Activated T-helper 1 cell treated with Interleukin-2 at 50 U/mL for 16 hours (primary cell): ENCODE measurements at regions not wholly inside any gene's neighbourhood (a gene's known extent, or its start where the extent isn't known, plus 50 kb on each side); places are given as distances from the start of the nearest gene placed in this dataset.
"Not testable (repeated sequence)": the region's sequence is repeated elsewhere in the genome, so short reads cannot be mapped to it uniquely, and the experiment has no call there.

Experiments
- DNase-seq: peaks from one replicate; pipeline ENCODE4 v3.0.0-alpha.2; 2020; ENCODE audit warnings: low read depth

DNA sequence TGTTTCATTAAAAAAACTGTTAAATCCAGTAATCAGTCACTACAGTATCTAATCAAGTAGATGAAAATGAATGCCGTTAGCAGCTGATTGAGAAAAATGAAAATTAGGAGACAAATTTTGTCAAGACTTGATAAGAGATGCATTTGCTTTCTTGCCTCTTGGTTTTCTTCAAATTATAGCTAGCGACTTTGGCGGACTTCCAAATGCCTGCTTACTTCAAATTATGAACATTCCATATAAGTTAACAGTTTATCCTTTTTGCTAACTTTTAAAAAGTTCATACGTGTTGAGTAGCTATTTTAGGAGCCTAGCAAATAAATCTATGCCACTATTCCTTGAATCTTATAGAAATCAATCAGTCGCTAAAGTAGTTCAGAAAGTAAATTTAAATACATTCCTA lies 58.8 kb downstream of the PPP4R3C start:
- no peak for DNase-seq

DNA sequence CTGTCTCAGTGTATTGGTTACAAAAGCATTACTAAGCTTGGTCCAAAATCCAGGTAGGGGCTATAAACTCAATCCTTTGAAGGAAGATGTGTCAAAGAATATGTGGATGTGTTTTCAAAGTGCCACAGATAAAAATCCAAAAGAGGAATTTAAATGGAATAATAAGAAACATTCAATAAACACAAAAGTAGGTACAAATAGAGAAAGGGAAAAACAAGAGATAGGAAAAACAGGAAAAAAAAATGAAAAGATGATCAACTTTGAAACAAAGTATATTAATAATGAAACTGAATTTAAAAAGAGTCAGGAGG lies 64.0 kb downstream of the PPP4R3C start:
- DNase-seq = no peak

DNA sequence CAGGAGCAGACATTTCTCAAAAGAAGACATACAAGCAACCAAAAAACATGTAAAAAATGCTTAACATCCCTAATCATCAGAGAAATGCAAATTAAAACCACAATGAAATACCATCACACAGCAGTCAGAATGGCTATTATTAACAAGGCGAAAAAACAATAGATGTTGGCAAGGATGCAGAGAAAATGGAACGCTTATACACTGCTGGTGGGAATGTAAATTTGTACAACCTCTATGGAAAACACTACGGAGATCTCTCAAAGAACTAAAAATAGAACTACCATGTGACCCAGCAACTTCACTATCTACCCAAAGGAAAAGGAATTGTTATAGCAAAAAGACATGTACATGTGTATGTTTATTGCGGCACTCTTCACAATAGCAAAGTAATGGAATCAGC lies 71.5 kb downstream of the PPP4R3C start:
- no peak for DNase-seq

DNA sequence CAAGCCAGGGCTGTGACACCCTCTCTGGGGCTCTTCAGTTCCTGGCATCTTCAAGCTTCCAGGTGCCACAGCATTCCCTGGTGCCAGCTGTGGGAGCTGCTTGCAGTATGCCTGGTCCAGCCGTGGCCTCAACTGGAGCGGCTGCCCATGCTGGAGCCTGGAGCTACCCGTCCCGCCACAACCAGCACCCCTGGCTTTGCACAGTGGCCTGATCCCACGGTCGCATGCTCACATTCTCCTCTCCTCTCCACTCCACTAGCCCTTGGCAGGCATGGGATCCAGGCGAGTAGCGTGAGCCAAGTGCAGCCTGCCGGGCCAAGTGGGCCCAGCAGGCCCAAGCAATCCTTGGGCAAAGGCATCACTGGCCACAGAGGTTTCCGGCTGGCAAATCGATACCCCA lies 81.7 kb downstream of the PPP4R3C start:
- DNase-seq = no peak

DNA sequence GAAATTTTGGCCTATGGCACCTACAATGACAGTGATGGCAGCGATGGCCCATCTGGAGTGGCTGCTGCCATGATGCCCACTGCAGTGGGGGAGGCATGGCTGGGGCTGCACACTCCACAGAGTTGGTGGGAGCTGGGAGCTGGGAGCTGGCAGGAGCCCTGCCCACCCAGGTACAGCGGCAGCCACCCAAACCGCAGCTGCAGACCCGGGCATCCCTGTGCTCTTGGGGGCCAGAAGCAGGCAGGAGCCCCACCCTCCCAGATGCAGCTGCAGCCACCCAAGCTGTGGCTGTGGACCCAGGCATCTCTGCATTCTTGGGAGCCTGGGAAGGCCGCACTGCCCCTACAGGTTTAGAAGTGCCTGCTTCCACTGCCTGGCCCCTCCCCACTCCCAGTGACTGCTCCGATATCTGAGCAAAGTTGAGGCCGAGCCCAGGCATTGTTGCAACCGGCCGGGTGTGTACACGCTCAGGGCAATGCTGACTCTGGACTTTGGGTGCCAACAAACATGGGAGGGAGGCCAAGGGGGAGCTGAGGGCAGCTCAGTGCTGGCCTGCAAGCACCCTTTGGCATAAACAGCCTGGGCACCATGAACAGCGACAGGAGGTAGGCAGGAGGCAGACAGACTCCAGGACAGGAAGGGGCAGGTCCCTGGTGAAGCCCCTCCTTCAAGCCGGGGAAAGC lies 82.8 kb downstream of the PPP4R3C start:
- DNase-seq = no peak

DNA sequence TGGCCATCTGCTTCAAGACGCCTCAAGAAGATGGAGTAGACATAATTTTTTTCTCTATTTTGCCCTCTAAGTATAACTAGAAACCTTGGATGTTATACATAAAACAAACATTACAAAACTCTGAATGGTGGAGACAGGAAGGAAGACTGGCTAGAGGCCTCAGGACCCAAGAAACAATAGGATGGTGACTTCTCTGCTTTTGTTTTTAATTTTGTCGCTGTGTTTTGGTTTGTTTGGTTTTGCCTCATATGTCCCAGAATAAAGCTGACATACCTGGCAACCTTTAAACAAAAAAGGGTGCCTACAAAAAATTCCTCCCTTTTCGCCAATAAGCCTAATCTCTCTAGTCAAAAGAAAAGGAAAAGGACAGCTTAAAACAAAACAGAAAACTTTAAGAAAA lies 109.1 kb downstream of the PPP4R3C start:
- no peak for DNase-seq

DNA sequence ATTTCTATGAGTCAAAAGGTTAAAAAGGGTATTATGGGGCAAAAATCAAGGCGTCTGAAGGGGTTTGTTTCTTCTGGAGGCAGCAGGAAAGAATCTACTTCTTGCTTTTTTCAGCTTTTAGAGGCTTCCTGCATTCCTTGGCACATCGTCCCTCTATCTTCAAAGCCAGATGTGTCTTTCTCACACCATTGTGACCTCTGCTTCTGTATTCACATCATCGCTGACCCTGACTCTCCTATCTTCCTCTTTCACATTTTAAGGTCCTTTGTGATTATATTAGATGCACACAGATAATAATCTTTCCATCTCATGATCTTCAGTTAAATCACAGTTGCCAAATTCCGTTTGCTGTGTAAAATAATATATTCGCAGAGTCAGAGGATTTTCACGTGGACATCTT lies 112.7 kb downstream of the PPP4R3C start:
- DNase-seq = no peak

DNA sequence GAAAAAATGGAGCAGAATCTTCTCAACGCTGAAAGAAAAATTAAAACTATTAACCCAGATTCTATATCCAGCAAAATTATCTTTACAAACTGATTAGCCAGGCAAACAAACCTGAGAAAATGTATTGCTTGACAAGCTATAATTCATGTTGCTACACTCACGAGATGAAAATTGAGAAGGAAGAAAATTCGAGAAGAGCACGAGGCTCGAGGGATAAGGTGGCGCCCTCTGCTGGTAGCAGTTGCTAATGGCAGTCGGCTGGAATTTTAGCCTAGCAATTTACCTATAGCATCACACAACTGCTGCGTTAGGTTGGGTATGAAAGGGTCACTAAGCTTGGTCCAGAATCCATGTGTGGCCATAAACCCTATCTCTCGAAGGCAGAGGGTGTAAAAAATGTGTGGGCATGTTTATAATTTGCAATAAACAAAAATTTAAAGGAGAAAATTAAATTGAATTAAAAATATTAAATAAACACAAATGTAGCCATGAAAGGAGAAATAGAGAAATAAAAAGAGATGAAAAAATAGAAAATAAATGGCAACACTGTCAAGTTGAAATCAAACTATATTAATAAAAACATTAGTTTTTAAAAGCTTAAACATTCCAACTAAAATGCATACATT lies 126.6 kb downstream of the PPP4R3C start:
- peak; percentile 4 for DNase-seq

DNA sequence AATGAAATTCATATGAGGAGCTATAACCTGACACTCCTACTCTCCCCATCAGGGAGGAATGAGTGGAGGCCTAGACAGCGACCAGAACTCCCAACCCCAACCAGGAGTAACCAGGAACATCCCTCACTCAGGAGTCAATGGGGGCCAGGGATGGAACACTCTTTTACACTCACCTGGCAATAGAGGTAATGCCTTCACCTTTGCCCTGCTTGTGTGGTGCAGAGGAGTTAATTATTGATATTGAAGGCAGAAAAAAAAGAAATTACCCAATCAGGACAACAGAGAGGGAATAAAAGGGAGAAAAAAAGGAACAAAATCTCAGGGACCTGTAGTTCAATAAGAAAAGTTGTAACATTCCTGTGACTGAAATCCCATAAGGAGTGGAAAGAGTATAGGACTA lies 141.5 kb downstream of the PPP4R3C start:
- no peak for DNase-seq

DNA sequence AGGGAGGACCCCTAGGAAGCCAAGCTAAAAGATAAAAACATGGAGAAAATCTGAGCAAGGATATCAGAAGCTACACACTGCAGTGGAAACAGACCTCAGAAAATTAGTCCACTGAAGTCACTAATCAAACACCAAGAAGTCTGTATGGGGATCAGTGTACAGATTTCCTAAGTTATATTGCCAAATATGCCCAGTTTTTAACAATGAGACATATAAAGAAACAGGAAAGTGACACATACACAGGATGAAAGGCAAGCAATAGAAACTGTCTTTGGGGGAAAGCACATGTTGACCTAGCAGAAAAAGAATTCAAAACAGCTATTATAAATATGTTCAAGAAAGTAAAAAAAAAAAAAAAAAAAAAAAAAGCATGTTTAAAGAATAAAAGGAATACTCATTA lies 153.7 kb downstream of the PPP4R3C start:
- no peak for DNase-seq

DNA sequence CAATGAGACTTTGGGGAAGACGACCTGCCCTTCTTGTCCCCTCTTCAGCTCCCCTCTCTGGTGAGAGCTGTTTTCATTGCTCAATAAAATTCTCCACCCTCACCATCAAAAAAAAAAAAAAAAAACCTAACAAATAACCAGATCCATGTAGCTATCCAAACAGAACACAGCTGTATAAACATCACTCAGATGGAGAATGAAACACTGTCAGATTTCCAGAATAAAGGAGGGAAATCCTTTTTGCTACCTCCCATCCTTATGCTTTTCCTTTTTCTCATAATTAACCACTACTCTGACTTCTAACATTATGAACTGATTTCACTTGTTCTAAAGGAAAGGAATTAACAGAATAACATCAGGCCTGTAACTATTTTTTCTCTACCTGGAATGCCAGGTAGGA lies 155.6 kb downstream of the PPP4R3C start:
- no peak for DNase-seq

DNA sequence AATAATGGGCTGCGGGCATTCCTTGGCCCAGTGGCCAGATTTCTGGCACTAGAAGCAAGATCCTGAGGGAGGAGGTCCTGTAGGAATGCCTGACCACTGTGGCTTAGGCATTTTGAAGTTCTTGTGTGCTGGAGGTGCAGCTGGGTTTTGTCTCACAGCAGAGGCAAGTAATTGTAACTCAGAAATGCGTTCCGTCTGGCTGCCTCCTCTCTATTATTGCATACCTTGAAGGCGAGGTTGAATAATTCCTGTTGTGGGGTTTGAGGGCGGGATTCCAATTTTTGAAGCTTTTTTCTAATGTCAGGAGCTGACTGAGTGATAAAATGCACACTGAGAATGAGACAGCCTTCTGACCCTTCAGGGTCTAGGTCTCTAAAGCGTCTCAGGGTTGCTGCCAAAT lies 170.6 kb downstream of the PPP4R3C start:
- not testable (repeated sequence) for DNase-seq

DNA sequence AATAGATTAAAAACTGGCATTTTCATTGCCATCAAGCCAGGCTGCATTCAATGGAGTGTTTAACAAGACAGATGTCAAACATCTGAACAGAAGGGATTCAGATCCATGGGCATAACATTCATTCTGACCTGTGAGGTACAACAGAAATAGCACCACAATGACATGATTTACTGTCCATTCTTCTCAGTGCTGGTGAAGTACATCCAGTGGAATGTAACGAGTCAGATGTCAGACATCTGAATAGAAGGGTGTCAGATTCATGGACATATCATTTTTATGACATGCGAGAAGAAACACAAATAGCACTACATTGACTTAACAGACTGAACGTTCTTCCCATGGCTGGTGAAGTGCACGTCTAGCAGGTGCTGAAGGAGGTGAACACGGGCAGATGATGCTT lies 186.4 kb downstream of the PPP4R3C start:
- DNase-seq = no peak

DNA sequence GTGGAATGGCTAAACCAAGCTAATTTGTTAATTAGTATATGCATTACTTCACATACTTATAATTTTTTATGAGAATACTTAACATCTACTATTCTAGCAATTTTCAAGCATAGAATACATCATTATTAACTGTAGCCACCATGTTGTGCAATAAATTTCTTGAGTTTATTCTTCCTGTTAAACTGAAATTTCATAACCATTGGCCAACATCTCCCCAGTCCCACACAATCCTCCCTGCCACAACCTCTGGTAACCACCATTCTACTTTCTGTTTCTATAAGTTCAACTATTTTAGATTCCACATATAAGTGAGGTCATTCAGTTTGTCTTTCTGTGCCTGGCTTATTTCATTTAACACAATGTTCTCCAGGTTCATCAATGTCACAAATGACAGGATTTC lies 208.5 kb downstream of the PPP4R3C start:
- no peak for DNase-seq

DNA sequence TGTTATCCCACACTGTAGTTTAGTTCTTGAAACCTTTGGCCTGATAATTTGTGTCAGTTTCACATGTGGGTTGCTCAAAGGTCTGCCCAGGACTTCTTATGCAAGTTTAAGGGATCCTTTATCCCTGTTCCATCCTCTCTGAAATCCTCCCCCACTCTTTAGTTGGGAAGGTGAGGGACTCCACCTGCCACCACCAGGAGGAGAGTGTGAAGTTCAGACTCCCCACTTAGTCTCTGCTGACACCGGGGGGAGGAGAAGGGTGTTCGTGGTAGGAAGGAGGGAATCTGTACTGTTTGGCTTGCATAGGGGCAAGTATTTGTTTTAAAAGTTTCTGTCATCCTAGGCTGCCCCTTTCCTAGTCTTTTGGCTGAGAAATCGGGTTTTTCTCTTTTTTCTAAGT lies 211.8 kb downstream of the PPP4R3C start:
- no peak for DNase-seq

DNA sequence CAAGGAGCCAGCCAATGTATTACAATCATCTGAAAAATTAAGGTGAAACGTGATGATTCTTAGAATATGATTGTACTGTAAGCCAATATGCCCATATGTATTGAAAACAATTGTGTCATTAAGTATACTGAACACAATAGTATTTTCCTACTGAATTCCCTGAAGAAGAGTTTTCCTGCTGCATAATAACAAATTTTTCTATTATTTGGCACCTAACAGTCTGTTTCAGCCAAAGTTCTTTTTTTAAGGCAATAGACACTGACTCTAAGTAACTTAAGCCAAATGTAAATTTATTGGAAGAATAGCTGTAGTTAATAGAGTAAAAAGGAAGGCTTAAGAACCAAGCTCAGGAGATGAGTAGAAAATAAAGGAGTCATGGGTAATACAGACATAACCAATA lies 220.6 kb downstream of the PPP4R3C start:
- no peak for DNase-seq

DNA sequence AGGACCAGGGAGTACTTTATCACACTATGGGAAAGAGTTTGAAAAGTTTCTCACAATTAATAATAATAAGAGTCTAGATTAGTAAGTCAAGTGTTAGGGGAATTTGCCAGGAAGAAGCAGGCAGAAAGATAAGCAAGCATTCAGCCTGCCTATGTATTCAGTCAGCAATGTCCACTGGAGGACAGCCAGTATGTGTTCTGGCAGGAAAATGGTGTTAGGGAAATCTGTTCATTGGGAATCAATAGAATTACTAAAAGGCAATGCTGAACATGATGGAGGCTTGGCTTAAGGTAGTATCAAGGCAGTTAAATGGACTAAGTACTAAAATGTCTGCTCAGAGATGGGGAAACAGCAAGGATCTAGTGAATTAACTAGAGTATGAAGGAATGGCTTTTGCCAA lies 221.2 kb downstream of the PPP4R3C start:
- DNase-seq = no peak

DNA sequence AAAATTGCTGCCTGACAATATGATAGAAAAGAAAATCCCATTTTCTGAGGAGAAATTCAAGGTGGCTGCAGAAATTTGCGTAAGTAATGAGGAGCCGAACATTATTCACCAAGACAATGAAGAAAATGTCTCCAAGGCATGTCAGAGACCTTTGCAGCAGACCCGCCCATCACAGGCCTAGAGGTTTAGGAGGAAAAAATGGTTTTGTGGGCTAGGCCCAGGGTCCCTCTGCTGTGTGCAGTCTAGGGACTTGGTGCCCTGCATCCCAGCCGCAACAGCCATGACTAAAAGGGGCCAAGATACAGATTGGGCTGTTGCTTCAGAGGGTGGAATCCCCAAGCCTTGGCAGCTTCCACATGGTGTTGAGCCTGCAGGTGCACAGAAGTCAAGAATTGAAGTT lies 223.1 kb downstream of the PPP4R3C start:
- DNase-seq = not testable (repeated sequence)

DNA sequence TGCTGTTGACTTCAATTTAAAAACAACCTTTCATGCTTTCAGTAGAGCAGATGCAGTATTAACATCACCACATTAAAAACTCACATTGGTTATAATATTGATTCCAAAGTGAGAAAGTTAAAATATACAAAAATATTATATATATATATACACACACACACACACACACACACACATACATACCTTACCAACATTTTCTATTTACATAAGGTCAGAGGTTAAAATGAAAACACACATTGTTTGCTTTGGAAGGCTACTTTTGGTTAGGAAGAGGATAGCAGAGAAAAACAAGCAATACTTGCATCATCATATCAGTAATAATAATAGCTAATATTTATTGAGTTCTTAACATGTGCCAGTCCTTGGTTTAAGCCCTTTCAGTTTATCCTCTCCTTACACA lies 226.5 kb downstream of the PPP4R3C start:
- no peak for DNase-seq

DNA sequence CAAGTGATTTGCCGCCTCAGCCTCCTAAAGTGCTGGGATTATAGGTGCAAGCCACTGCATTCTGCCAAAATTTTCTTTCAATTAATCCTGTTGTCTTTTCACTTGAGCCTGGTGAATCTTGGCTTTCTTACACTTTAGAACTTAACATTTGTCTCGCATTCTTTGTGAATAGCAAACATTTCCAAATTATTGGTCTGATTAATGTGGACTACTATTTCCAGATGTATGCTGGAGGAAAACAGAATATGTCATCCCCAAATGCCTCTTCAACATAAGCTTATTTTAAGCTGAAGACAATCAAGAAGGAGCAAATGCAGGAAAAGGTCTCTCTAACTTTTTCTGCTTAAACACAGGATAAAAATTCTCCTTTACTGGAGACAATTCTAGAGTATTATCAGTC lies 233.4 kb downstream of the PPP4R3C start:
- no peak for DNase-seq

DNA sequence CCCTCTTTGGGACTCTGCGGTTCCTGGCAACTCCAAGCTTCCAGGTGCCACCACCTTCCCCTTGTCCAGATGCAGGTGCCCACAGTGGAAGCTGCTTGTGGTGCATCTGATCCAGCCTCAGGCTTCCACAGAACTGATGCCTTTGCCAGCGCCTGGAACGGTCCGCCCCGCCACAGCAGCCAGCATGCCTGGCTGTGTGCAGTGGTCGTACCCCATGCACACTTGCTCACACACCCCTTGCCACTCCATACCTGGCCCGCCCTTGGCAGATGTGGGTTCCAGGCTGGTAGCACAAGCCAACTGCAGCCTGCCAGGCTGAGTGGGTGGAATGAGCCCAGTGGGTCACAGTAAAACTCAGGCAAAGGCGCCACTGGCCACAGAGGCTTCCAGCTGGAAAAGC lies 240.5 kb downstream of the PPP4R3C start:
- no peak for DNase-seq

DNA sequence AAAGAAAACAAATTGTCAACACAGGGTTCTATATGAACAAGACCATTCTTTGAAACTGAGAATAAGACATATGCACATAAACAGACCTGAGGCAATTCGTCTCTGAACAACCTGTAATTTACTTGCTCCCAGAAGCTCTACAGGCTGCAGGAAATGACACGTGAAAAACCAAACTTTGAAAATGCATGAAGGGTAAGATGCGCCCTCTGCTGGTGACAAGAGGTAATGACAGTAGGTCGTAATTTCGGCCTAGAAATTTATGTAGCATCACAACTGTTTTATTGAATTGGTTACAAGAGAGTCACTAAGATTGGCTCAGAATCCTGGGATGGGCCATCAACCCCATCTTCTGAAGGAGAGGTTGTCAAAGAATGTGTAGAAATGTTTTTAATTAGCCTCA lies 276.5 kb downstream of the PPP4R3C start:
- DNase-seq = no peak

DNA sequence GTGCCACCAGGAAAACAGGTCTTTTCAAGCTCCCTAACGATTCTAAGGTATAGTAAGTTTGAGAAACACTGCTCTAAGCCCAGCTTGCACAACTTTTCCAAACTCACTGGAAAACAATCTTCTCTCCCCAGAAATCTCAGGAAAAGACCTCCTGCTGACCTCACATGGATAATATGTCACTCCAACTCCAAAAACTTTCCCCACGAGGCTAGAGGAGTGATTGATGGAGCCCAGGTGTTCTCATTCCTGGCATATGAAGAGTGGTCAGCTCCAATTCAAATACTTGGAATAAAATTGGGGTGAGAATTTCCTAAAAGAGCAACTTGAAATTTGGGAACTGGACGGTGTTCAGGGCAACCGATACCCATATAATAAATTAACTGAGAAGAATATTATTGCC lies 299.9 kb downstream of the PPP4R3C start:
- no peak for DNase-seq

DNA sequence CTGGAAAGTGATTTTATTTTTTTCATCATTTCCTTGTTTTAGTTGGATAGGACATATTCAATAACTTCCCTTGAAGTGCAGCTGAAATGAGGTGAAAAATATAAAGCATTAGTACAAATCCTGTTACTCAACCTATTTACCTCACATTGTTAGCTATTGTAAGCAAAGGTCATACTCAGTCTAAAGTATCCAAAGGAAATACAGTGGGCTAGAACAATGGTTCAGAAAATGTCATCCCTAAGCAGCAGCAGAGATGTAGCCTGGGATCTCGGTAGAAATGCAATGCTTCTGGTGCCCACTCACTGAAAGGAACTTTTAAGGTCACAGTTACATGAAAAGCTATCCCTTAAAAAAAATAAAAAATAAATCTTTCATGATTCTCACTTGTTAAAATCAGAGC lies 300.6 kb downstream of the PPP4R3C start:
- DNase-seq = no peak

DNA sequence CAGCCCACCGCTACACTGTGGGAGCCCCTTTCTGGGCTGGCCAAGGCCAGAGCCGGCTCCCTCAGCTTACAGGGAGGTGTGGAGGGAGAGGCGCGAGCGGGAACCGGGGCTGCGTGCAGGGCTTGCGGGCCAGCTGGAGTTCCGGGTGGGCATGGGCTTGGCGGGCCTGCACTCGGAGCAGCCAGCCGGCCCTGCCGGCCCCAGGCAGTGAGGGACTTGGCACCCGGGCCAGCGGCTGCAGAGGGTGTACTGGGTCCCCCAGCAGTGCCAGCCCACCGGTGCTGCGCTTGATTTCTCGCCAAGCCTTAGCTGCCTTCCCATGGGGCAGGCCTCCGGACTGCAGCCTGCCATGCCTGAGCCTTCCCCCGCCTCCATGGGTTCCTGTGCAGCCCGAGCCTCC lies 306.2 kb downstream of the PPP4R3C start:
- not testable (repeated sequence) for DNase-seq
